ENCODE measurements at regions not wholly inside any gene's neighbourhood (a gene's known extent, or its start where the extent isn't known, plus 50 kb on each side); places are given as distances from the start of the nearest gene placed in this dataset.

DNA sequence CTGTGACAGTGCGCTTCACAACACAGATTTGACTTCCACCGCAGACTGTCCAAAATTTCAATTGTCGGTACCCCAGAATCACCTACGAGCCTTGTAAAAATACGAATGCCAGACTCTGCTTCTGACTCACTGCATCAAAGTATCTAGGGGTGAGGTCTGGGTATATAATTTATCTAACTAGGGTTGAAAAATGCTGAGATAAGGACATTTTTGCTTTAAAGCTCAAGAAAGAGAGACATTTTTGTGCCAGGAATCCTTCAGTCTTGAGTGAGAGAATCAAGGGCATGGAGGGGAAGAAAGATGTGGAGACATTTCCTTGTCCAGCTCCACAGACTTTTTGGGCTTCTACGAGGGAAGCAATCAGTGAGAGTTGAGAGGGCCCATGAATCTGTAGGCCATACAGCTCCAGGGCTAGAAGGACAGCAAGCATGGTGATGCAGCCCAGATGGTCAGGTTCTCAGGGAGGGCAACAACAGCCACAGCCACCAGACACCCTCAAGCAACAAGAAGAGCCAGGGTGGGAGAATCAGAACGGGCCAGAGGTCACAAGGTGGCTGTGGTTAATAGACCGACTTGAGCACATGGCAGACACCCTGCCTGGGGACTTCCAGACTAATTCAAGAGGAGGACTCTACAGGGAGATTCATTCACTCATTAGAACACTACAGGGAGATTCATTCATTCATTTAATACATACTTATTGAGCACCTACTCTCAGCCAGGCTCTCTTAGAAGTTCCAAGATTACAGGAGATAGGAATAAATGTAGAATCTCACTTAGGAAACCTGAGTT, 211.1 kb upstream of the PRDM1 start:
- Histone ChIP-seq H2AFZ (no peak overlapping the region), H4K20me1 (replicated peaks; ENCODE audit: insufficient read depth) (no peaks in the 10 kb centered on the region), H3K27ac (ENCODE audit: low read depth) (no peak overlapping the region), H3K79me2 (replicated peaks; ENCODE audit: insufficient read depth) (no peaks in the 10 kb centered on the region), H3K9me2 (ENCODE audit: insufficient read depth) (peaks cover 9% of the 10 kb centered on the region), H3K27me3 (ENCODE audit: insufficient read depth) (no peaks in the 10 kb centered on the region), H3K4me1 (ENCODE audit: insufficient read depth) (peaks cover 8% of the 10 kb centered on the region; the same call in 1 of the 2 replicates), H3K4me2 (no peak overlapping the region), H3F3A (replicated peaks; ENCODE audit: low read depth) (no peaks in the 10 kb centered on the region), H3K4me3 (no peak overlapping the region), H3K36me3 (ENCODE audit: insufficient read depth) (no peaks in the 10 kb centered on the region)
- H3K4me1 Mint-ChIP-seq = peaks cover 11% of the 10 kb centered on the region
- no peak for DNase-seq (ENCODE audit: low spot score)
- TF ChIP-seq, protein P1, sequence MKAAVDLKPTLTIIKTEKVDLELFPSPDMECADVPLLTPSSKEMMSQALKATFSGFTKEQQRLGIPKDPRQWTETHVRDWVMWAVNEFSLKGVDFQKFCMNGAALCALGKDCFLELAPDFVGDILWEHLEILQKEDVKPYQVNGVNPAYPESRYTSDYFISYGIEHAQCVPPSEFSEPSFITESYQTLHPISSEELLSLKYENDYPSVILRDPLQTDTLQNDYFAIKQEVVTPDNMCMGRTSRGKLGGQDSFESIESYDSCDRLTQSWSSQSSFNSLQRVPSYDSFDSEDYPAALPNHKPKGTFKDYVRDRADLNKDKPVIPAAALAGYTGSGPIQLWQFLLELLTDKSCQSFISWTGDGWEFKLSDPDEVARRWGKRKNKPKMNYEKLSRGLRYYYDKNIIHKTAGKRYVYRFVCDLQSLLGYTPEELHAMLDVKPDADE (IDR thresholded peaks at IDR 0.05) = no peak
- TF ChIP-seq ZNF331 (CRISPR knock-in tag; IDR thresholded peaks at IDR 0.05; ENCODE audit: low read depth) = no peak
- TF ChIP-seq, protein P2, sequence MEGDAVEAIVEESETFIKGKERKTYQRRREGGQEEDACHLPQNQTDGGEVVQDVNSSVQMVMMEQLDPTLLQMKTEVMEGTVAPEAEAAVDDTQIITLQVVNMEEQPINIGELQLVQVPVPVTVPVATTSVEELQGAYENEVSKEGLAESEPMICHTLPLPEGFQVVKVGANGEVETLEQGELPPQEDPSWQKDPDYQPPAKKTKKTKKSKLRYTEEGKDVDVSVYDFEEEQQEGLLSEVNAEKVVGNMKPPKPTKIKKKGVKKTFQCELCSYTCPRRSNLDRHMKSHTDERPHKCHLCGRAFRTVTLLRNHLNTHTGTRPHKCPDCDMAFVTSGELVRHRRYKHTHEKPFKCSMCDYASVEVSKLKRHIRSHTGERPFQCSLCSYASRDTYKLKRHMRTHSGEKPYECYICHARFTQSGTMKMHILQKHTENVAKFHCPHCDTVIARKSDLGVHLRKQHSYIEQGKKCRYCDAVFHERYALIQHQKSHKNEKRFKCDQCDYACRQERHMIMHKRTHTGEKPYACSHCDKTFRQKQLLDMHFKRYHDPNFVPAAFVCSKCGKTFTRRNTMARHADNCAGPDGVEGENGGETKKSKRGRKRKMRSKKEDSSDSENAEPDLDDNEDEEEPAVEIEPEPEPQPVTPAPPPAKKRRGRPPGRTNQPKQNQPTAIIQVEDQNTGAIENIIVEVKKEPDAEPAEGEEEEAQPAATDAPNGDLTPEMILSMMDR (conservative IDR thresholded peaks at IDR 0.05; ENCODE audit: low read depth in 2 of 2) = no peak
- TF ChIP-seq, protein P3, sequence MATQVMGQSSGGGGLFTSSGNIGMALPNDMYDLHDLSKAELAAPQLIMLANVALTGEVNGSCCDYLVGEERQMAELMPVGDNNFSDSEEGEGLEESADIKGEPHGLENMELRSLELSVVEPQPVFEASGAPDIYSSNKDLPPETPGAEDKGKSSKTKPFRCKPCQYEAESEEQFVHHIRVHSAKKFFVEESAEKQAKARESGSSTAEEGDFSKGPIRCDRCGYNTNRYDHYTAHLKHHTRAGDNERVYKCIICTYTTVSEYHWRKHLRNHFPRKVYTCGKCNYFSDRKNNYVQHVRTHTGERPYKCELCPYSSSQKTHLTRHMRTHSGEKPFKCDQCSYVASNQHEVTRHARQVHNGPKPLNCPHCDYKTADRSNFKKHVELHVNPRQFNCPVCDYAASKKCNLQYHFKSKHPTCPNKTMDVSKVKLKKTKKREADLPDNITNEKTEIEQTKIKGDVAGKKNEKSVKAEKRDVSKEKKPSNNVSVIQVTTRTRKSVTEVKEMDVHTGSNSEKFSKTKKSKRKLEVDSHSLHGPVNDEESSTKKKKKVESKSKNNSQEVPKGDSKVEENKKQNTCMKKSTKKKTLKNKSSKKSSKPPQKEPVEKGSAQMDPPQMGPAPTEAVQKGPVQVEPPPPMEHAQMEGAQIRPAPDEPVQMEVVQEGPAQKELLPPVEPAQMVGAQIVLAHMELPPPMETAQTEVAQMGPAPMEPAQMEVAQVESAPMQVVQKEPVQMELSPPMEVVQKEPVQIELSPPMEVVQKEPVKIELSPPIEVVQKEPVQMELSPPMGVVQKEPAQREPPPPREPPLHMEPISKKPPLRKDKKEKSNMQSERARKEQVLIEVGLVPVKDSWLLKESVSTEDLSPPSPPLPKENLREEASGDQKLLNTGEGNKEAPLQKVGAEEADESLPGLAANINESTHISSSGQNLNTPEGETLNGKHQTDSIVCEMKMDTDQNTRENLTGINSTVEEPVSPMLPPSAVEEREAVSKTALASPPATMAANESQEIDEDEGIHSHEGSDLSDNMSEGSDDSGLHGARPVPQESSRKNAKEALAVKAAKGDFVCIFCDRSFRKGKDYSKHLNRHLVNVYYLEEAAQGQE (IDR thresholded peaks at IDR 0.05; ENCODE audit: unreplicated experiment) = no peak
- no peak for TF ChIP-seq POLR2AphosphoS5 (IDR thresholded peaks at IDR 0.05; ENCODE audit: low read depth)
- ATAC-seq = no peak
- no peak overlapping the region for H3K4me3 Mint-ChIP-seq
- H3K9me3 Mint-ChIP-seq = no peaks in the 10 kb centered on the region
- H3K27ac Mint-ChIP-seq = no peak overlapping the region
- no peaks in the 10 kb centered on the region; the same call in 2 of the 3 replicates for H3K36me3 Mint-ChIP-seq (ENCODE audit: low read depth)
- H3K27me3 Mint-ChIP-seq (ENCODE audit: insufficient read depth, low read depth, poor library complexity) = no peaks in the 10 kb centered on the region

DNA sequence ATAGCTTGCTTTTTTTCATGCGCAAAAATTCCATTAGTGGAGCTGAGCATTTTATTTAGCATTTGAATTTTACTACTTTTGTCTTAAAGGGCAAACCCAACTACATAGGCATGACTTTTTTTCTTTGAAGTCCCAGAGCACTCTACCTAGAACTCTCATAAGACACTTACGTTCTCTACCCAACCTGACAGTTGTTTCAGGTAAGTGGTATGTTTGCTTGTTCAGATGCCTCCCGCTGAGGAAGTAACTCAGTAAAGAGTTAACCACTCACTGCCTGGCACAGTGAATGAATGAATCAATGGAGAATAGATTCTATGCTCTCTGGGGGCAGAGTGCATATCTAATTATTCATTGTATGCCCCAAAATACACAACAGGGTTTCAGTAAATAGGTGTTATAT, 212.3 kb upstream of the PRDM1 start:
- Mint-ChIP-seq H3K27ac (no peak overlapping the region), H3K9me3 (no peaks in the 10 kb centered on the region), H3K27me3 (ENCODE audit: insufficient read depth, low read depth, poor library complexity) (no peaks in the 10 kb centered on the region), H3K4me1 (peaks cover 18% of the 10 kb centered on the region), H3K36me3 (ENCODE audit: low read depth) (no peaks in the 10 kb centered on the region; the same call in 2 of the 3 replicates), H3K4me3 (no peak overlapping the region)
- no peak overlapping the region for H2AFZ ChIP-seq
- H4K20me1 ChIP-seq (replicated peaks; ENCODE audit: insufficient read depth) = no peaks in the 10 kb centered on the region
- peaks cover 15% of the 10 kb centered on the region; the same call in 1 of the 2 replicates for H3K4me1 ChIP-seq (ENCODE audit: insufficient read depth)
- H3K4me3 ChIP-seq = no peak overlapping the region
- ATAC-seq = no peak
- no peaks in the 10 kb centered on the region for H3K36me3 ChIP-seq (ENCODE audit: insufficient read depth)
- TF ChIP-seq STAT1 (IDR thresholded peaks at IDR 0.05; ENCODE audit: unreplicated experiment) (no peak), ZNF114 (CRISPR knock-in tag; IDR thresholded peaks at IDR 0.05) (no peak), EZH2phosphoT487 (IDR thresholded peaks at IDR 0.05; ENCODE audit: unreplicated experiment) (no peak), CREB1 (CRISPR knock-in tag; IDR thresholded peaks at IDR 0.05; ENCODE audit: low read depth) (no peak)
- TF ChIP-seq, protein P2 (conservative IDR thresholded peaks at IDR 0.05; ENCODE audit: low read depth in 2 of 2) = no peak
- H3K4me2 ChIP-seq = no peak overlapping the region
- no peaks in the 10 kb centered on the region for H3K79me2 ChIP-seq (replicated peaks; ENCODE audit: insufficient read depth)
- H3K9me2 ChIP-seq (ENCODE audit: insufficient read depth) = peaks cover 12% of the 10 kb centered on the region
- no peak overlapping the region for H3K27ac ChIP-seq (ENCODE audit: low read depth)
- DNase-seq (ENCODE audit: low spot score) = no peak
- H3F3A ChIP-seq (replicated peaks; ENCODE audit: low read depth) = no peaks in the 10 kb centered on the region
- H3K27me3 ChIP-seq (ENCODE audit: insufficient read depth) = no peaks in the 10 kb centered on the region
